G401.6 (cell line): ENCODE measurements at regions not wholly inside any gene's neighbourhood (a gene's known extent, or its start where the extent isn't known, plus 50 kb on each side); places are given as distances from the start of the nearest gene placed in this dataset.

Experiments used
- FAIRE-seq: peaks from 2 replicates; lab custom pipeline; 2012; peaks lifted over from hg19 to GRCh38; lab: Jason Lieb, UNC

DNA sequence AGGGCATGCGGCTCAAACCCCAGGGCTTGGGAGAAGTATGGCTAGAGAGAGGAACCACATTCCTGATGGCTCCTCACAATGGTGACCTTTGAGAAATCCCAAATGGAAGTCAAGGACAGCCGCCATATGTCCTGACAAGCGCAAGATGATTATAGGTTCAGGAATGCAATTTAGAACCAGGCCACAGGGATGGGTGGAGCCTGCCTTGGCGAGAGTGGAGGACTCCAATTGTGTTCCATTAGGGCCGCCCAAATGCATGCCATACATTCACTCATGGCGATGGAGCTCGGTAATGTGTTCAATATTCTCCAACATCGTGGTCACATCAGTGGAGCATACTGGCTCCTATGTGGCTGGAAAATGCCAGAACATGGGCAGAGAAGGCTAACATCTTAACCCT, 662.9 kb upstream of the ID2 start:
- no peak for FAIRE-seq

- FAIRE-seq = no peak
Measured at GRCh38 chr2:8019934-8020333, 661.9 kb upstream of the ID2 start.

- no peak for FAIRE-seq
Measured at GRCh38 chr2:8021921-8022320, 659.9 kb upstream of the ID2 start.

- FAIRE-seq = no peak
Measured at GRCh38 chr2:8022908-8023640, 658.8 kb upstream of the ID2 start.

- no peak for FAIRE-seq
Measured at GRCh38 chr2:8024506-8024905, 657.4 kb upstream of the ID2 start.

- no peak for FAIRE-seq
Measured at GRCh38 chr2:8026381-8026780, 655.5 kb upstream of the ID2 start.

DNA sequence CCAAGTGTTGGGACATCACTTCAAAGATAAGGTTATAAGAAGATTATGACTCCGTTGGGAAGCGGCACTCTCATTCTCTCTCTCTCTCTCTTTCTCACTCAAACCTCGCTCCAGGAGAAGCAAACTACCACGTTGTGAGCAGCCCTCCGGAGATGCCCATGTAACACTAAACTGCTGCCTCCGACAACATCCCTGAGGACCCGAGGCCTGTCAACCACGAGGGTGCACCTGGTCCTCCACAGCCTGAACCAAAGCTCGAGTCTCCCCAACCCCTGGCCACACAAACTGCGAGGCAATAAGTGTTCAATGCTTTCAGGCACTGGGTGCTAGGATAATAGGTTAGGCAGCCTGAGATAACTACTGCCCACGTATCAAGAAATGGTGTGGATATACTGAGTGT, 654.5 kb upstream of the ID2 start:
- no peak for FAIRE-seq

DNA sequence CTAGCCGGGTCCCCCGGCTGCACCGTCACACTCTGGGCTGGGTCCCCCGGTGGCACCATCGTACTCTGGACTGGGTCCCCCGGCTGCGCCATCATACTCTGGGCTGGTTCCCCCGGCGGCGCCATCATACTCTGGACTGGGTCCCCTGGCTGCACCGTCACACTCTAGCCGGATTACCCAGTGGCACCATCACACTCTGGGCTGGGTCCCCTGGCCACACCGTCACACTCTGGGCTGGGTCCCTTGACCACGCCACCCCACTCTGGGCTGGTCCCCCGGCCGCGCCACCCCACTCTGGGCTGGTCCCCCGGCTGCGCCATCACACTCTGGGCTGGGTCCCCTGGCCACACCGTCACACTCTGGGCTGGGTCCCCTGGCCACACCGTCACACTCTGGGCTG, 653.8 kb upstream of the ID2 start:
- no peak for FAIRE-seq

DNA sequence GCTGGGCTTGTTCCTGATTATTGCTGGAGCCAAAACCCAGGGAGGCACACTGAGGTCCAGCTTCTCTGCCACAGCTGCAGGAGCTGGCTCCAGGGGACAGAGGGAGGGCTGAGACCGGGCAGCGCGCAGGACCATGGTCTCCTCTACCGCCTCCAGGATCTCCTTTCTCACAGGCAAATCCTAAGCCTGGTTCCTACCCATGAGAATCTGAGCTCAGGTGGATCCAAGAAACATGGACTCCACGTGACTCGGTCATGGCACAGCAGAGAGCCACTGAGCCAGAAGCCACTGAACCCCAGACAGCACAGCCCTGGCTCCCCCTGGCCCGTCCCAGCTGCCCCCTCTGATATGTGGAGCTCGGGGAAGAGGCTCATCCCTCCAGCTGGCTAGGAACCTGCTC, 653.4 kb upstream of the ID2 start:
- no peak for FAIRE-seq

DNA sequence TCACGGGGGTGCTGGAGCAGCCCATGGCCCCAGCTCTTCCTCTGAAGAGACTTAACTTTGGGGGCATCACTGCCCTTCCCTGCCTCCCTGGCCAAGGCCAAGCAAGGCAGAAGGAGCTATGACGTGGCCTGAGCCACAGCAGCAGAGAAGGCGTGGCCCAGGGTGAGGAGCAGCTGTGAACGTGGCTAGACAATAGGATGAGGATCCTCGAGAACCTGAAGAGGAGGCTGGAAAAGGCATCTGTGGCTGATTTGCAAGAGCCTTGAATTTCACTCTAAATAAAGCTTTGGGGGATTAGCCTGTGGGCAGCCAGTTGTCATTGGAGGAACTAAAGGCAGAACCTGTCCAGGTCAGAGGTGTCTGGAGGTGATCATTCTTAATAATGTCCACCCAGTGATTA, 652.9 kb upstream of the ID2 start:
- FAIRE-seq = no peak

DNA sequence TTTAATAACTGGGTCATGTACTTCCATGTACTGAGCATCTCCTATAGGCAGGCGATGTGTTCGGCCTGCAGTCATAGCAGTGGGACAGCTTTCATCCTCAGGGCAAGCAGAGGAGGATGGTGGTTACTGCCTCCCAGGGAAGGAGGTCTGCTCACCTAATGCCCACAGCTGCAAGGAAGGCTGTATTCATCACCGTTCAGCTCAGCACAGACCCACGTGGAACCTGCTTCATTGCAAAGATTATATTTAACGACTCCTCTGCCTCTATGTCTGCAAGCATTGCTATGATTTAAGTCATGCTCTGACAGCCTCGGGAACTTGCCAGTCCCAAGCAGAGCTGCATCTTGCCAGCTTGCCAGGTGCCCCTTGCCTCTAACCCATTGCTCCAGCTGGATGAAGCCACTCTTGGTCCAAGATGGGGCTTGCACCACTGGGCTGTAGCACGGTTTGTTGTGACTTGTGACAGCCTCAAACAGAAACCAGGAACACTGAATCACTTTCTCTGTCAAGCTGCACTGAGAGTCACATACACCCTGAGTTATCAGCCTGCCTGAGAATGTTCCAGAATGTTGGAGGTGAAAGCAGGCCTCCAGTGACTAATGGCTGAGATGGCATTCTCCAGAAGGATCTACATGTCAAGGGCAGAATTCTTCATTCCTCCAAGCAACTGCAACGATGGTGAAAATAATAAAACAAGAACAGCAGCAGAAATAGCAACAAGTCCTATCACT, 651.1 kb upstream of the ID2 start:
- FAIRE-seq = no peak

- no peak for FAIRE-seq
Measured at GRCh38 chr2:8031370-8031769, 650.5 kb upstream of the ID2 start.

- no peak for FAIRE-seq
Measured at GRCh38 chr2:8033546-8034096, 648.2 kb upstream of the ID2 start.

DNA sequence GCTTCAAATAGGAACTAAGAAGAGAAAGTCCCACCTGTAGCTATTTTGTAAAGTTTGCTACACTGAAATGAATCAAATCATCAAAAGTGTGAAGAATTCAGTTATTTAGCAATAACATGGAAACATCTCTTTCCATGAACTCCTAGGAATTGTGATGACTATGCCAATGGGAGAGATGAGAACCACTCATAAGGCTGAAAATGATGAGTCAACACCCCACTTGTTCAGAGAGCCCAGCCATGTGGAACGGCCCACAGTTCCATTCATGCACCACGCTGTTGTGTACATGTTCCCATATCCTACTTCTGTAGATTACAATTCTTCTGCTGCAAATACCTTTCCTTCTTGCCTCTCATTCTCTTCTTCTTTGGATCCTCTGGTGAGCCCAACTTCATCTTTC, 645.5 kb upstream of the ID2 start:
- FAIRE-seq = no peak

- no peak for FAIRE-seq
Measured at GRCh38 chr2:8039732-8040131, 642.1 kb upstream of the ID2 start.

DNA sequence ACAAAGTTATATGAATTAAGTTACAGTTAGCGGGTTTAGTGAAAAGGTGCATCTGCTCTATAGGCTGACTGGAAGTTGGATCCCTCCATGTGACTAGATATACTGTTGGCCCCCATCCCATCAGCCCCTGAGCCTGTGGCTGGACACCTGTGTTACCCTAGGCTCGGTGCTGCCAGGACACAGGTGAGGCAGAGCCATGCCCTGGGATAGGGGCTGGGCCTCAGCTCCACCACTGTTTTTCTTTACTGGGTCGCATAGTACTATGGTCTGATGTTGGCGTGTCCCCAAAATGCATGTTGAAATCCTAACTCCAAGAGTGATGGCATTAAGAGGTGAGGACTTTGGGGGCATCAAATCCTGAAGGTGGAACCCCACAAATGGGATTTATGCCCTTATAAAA, 638.6 kb upstream of the ID2 start:
- no peak for FAIRE-seq

- FAIRE-seq = no peak
Measured at GRCh38 chr2:8044046-8044594, 637.7 kb upstream of the ID2 start.

DNA sequence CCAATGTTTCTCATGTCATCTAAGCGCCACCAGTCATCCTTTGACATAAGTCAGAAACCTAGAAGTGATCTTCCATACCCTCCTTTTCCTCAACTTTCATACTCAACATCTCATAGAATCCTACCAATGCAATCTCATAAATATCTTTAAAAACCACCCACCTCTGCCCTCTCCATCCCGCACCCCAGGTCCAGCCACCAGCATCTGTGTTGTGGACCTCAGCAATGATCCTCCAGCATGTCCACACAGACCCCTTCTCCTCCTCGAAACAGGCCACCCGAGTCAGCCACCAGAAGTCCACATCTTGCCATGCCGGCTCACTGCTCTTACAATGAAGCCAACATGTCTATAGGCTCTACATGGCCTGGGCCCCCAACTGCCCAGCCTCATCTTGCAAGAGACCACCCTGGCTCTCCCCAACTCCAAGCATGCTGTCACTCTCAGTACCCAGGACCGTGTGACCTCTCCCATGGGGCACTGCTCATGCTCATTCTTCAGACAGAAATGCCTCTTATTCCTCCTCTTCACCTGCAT, 636.7 kb upstream of the ID2 start:
- FAIRE-seq = no peak

DNA sequence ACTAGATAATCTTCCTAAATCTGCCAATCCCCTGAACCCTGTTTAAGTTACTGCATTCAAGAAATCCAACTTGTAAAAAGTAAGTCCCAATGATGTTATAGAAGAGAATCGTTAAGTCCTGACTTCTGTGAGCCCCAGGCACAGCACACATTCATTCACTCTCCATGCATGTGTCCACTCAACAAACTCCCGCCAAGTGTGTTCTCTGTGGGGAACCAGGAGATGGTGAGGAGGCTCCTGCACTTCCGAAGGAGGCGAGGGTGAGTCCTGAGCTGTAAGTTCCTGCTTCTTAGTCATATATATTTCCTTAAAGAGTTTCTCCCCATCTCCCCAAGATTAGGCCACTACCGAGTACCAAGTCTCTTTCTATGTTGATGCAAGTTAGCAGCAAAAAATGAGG, 635.0 kb upstream of the ID2 start:
- no peak for FAIRE-seq

DNA sequence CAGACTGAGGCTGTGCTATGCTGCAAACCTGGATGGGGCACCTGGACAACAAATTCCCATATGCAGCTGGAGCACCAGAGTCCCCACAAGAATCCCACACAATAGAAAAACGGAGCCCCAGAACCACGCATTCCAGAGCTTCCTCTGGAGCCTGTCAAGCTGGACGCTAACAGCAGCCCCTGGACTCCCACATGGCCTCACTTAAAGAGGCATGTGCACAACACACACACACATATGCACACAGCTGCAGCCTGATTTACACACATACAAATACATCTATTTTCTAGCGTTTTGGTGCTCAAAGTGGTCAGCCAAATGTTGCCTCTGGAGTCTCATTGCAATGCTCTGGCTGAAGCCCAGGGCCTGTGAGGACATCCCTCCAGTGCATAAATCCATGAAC, 632.7 kb upstream of the ID2 start:
- no peak for FAIRE-seq

DNA sequence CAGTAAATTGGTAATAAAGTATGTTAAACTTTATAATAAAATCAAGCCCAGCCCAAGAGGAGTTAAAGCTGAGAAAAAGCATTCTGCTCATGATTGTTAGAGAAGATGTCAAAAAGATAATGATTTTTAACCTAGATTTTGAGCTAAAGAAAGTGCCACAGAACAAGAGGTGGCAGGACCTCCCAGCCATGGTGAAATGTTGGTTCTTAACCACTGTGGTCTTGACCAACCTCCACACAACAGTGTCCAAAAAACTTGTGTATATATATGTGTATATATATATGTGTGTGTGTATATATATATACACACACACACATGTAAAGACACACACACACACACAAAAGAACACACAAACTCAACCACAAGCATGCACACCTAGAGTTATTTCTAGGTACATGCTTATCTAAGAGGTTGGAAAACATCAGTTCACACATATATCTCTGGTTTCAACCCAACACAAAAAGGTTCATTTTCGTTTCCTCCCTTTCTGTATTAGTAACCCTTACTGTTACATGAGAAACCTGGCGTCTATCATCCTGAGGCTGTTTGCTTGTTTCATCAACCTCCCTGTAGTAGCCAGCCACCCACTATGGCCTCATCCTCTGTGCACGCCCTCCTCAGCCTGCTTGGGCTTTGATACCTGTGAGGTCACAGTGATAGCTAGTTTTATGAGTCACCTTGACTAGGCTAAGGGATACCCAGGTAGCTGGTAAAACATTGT, 631.8 kb upstream of the ID2 start:
- no peak for FAIRE-seq

- FAIRE-seq = no peak
Measured at GRCh38 chr2:8053216-8053615, 628.6 kb upstream of the ID2 start.

- no peak for FAIRE-seq
Measured at GRCh38 chr2:8054070-8054469, 627.8 kb upstream of the ID2 start.
